ENCODE measurements at regions not wholly inside any gene's neighbourhood (a gene's known extent, or its start where the extent isn't known, plus 50 kb on each side); places are given as distances from the start of the nearest gene placed in this dataset.

DNA sequence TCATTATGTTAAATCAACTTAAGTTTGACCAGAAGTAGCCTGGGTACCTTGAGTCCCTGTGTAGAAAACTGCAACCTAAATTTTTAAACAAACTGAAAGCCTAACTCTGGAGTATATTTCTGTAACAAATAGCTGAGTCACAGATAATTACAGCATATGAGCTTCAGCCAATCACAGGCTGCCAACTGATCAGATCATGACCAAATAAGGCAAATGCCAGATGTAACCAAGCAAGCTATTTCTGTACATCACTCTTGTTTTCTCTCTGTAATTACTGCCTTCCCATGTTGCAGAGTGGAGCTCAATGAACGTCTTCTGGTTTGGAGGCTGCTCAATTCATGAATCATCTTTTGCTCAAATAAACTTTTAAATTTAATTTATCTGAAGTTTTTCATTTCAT is 980.9 kb upstream of the DIAPH2 start:
- TF ChIP-seq POLR2A (IDR thresholded peaks at IDR 0.05; ENCODE audit: extremely low read depth, insufficient read length) (no peak), MYC (IDR thresholded peaks at IDR 0.05; ENCODE audit: low read depth, low read length) (no peak)
- TF ChIP-seq, protein P1, sequence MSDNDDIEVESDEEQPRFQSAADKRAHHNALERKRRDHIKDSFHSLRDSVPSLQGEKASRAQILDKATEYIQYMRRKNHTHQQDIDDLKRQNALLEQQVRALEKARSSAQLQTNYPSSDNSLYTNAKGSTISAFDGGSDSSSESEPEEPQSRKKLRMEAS (IDR thresholded peaks at IDR 0.05; ENCODE audit: low read depth, low read length) = no peak
- TF ChIP-seq, protein P2, sequence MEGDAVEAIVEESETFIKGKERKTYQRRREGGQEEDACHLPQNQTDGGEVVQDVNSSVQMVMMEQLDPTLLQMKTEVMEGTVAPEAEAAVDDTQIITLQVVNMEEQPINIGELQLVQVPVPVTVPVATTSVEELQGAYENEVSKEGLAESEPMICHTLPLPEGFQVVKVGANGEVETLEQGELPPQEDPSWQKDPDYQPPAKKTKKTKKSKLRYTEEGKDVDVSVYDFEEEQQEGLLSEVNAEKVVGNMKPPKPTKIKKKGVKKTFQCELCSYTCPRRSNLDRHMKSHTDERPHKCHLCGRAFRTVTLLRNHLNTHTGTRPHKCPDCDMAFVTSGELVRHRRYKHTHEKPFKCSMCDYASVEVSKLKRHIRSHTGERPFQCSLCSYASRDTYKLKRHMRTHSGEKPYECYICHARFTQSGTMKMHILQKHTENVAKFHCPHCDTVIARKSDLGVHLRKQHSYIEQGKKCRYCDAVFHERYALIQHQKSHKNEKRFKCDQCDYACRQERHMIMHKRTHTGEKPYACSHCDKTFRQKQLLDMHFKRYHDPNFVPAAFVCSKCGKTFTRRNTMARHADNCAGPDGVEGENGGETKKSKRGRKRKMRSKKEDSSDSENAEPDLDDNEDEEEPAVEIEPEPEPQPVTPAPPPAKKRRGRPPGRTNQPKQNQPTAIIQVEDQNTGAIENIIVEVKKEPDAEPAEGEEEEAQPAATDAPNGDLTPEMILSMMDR (IDR thresholded peaks at IDR 0.05; ENCODE audit: low read depth, low read length) = no peak
- no peak overlapping the region for H3K4me3 ChIP-seq (ENCODE audit: low read depth, low read length)
- peak; percentile 1 for DNase-seq (ENCODE audit: low read depth)

DNA sequence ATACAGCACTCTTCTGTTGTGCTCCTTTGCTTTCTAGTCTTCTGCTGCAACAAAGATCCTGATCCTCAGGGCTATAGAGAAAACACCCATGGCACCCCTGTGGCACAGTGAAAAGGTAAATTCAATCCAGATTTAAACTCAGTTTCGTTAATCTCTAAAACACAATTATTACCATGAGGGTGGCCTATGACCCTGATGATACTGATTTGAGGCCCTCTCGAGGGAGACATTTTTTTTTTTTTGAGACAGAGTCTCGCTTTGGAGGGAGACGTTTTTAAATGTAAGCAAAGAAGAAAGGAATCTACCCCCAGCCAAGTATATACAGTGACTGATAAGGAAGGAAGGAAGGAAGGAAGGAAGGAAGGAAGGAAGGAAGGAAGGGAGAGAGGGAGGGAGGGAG is 967.8 kb upstream of the DIAPH2 start:
- TF ChIP-seq POLR2A (IDR thresholded peaks at IDR 0.05; ENCODE audit: extremely low read depth, insufficient read length) (no peak), MYC (IDR thresholded peaks at IDR 0.05; ENCODE audit: low read depth, low read length) (no peak)
- TF ChIP-seq, protein P1 (IDR thresholded peaks at IDR 0.05; ENCODE audit: low read depth, low read length) = no peak
- TF ChIP-seq, protein P2 (IDR thresholded peaks at IDR 0.05; ENCODE audit: low read depth, low read length) = no peak
- H3K4me3 ChIP-seq (ENCODE audit: low read depth, low read length) = no peak overlapping the region
- no peak for DNase-seq (ENCODE audit: low read depth)

DNA sequence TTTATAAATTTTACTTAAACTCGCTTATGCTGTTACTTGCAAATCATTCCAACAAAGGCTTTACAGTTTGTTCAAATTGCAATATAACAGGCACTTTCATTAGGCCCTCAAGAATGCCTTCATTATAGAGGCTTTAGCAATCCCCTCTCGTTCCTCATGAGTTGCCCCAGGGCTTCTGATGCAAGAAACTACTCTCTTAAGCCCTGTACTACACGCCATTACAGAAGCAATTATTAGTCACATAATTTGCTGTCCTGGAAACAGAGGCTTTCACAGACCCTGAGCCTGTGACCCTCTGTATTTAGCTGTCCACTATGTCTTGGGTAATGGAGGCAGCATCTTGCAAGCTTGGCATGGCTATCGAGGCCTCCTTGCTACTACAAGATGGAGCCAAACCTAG is 965.9 kb upstream of the DIAPH2 start:
- no peak overlapping the region for H3K4me3 ChIP-seq (ENCODE audit: low read depth, low read length)
- TF ChIP-seq, protein P1 (IDR thresholded peaks at IDR 0.05; ENCODE audit: low read depth, low read length) = no peak
- TF ChIP-seq MYC (IDR thresholded peaks at IDR 0.05; ENCODE audit: low read depth, low read length) = no peak
- TF ChIP-seq POLR2A (IDR thresholded peaks at IDR 0.05; ENCODE audit: extremely low read depth, insufficient read length) = no peak
- TF ChIP-seq, protein P2 (IDR thresholded peaks at IDR 0.05; ENCODE audit: low read depth, low read length) = no peak
- no peak for DNase-seq (ENCODE audit: low read depth)

DNA sequence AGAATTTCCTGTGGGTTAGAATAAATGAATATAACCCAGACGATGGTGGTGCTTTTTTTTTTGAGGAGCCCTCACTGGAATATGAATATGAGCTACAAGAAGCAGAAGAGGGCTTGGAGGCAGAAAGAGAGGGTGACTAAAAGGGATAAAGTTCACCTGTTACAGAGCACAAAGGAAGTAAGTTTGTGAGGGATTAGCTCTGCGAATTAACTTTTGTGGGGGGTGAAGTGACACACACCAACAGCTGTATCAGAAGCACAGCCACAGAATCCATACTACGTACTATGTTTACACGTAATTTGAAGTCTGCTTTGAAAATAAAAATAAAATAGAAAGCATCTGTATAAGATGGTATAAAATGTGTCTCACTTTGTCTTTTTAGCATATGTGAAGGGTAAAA is 963.6 kb upstream of the DIAPH2 start:
- no peak for DNase-seq (ENCODE audit: low read depth)
- TF ChIP-seq POLR2A (IDR thresholded peaks at IDR 0.05; ENCODE audit: extremely low read depth, insufficient read length) = no peak
- TF ChIP-seq MYC (IDR thresholded peaks at IDR 0.05; ENCODE audit: low read depth, low read length) = no peak
- TF ChIP-seq, protein P2 (IDR thresholded peaks at IDR 0.05; ENCODE audit: low read depth, low read length) = no peak
- TF ChIP-seq, protein P1 (IDR thresholded peaks at IDR 0.05; ENCODE audit: low read depth, low read length) = no peak
- no peak overlapping the region for H3K4me3 ChIP-seq (ENCODE audit: low read depth, low read length)

DNA sequence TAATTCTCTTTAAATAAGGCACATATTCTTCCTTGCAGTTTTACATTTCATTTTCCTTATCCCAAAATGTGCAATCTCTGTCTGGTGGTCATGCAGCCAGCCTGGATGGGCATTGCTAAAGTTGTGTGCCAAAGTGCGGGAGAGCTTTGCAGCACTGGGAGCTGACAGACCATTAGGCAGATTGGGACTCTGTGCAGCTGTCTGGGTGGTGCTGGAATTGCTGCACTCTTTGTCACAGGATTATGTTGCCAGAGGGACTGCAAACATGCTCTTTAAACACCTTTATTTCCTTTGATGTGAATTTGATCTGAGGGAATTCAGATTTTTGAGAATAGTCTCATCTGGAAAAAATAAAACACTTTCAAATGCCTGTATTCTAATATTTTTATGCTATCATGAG is 956.2 kb upstream of the DIAPH2 start:
- no peak for DNase-seq (ENCODE audit: low read depth)
- H3K4me3 ChIP-seq (ENCODE audit: low read depth, low read length) = no peak overlapping the region
- TF ChIP-seq, protein P1 (IDR thresholded peaks at IDR 0.05; ENCODE audit: low read depth, low read length) = no peak
- TF ChIP-seq, protein P2 (IDR thresholded peaks at IDR 0.05; ENCODE audit: low read depth, low read length) = no peak
- TF ChIP-seq POLR2A (IDR thresholded peaks at IDR 0.05; ENCODE audit: extremely low read depth, insufficient read length) (no peak), MYC (IDR thresholded peaks at IDR 0.05; ENCODE audit: low read depth, low read length) (no peak)

DNA sequence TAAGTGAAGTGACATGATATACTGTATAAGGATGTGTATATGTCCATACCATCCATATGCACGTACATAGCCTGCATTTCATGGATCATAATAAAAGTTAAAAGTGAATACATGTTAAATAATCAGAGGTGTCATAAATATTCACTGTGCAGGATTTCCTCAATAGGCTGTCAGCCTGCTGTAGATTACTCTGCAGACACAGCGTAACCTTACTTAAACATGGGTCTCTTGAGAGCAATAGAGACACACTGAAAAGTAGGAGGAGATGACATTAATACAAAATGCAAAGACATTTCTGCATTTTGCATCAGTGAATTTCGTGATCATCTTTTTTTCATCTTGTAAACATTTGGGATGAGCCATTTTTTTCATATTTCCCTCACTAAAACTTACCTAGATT is 955.2 kb upstream of the DIAPH2 start:
- no peak for DNase-seq (ENCODE audit: low read depth)
- TF ChIP-seq POLR2A (IDR thresholded peaks at IDR 0.05; ENCODE audit: extremely low read depth, insufficient read length) = no peak
- TF ChIP-seq, protein P2 (IDR thresholded peaks at IDR 0.05; ENCODE audit: low read depth, low read length) = no peak
- TF ChIP-seq MYC (IDR thresholded peaks at IDR 0.05; ENCODE audit: low read depth, low read length) = no peak
- TF ChIP-seq, protein P1 (IDR thresholded peaks at IDR 0.05; ENCODE audit: low read depth, low read length) = no peak
- no peak overlapping the region for H3K4me3 ChIP-seq (ENCODE audit: low read depth, low read length)

All from NB4 (cell line).